Endothelial cell of umbilical vein (primary cell): ENCODE measurements at regions not wholly inside any gene's neighbourhood (a gene's known extent, or its start where the extent isn't known, plus 50 kb on each side); places are given as distances from the start of the nearest gene placed in this dataset.

Source experiments
- BruUV-seq: library from RNA; stranded (reverse); fragments of 400-500 nt; replicated peaks from 2 replicates; lab custom pipeline; 2021; lab: Mats Ljungman, UMichigan
- CTCF ChIA-PET: fragments of 300-600, 350-600 bp; sonication (Branson Sonifier 250); formaldehyde crosslinking; loops from one replicate; lab custom pipeline; 2021; ENCODE audit warnings: antibody characterized with exemption, inconsistent platforms; lab: Charles Lee
- POLR2A ChIA-PET: fragments of 300-600, 350-600 bp; sonication (Branson Sonifier 250); formaldehyde crosslinking; loops from one replicate; lab custom pipeline; 2021; ENCODE audit warnings: antibody characterized with exemption, inconsistent platforms; lab: Charles Lee
- DNase-seq: peaks from one replicate; pipeline ENCODE4 v3.0.0-alpha.2; 2011; ENCODE audit warnings: low read depth, low spot score
- FAIRE-seq: peaks from 2 replicates; lab custom pipeline; 2011; peaks lifted over from hg19 to GRCh38; lab: Jason Lieb, UNC
- H2AFZ ChIP-seq: 2 replicates; pipeline ENCODE4 v1.6.0; 2012; ENCODE audit warnings: low read depth, low read length, control low read depth, inconsistent platforms
- H3K27ac ChIP-seq: 2 replicates; pipeline ENCODE4 v1.5.1; 2011; ENCODE audit warnings: low read depth, mild to moderate bottlenecking, control low read depth, low read length, moderate library complexity; ENCODE audit not compliant: insufficient read depth
- H3K27me3 ChIP-seq, 2 experiments: 2 replicates each; pipeline versions ENCODE4 v1.6.0 to v1.6.1; 2011; ENCODE audit warnings: low read length in 2 of 2, mixed read lengths in 1 of 2; ENCODE audit not compliant: control insufficient read depth in 2 of 2, insufficient read depth in 2 of 2
- H3K36me3 ChIP-seq, 2 experiments: 2 replicates in 1 of 2; 3 replicates in 1 of 2; pipeline ENCODE4 v1.5.1; 2011; ENCODE audit warnings: low read length in 2 of 2, mild to moderate bottlenecking in 1 of 2, moderate library complexity in 1 of 2; ENCODE audit not compliant: control insufficient read depth in 2 of 2, insufficient read depth in 2 of 2; ENCODE audit errors: extremely low read depth in 1 of 2
- H3K4me1 ChIP-seq: 3 replicates; pipeline ENCODE4 v1.5.1; 2011; ENCODE audit warnings: mild to moderate bottlenecking, low read length; ENCODE audit not compliant: control insufficient read depth, insufficient read depth; ENCODE audit errors: extremely low read depth
- H3K4me2 ChIP-seq: 2 replicates; pipeline ENCODE4 v1.6.1; 2011; ENCODE audit warnings: low read length, control low read depth, mixed read lengths; ENCODE audit not compliant: insufficient read depth
- H3K4me3 ChIP-seq, 3 experiments: fragments of 200-600 bp in 1 of 3; sonication (generic), shearing (Covaris generic) in 1 of 3; replicated peaks in 1 of 3; 2 replicates each; pipeline ENCODE4 v1.5.1; 2011 to 2016; ENCODE audit warnings: control low read depth in 3 of 3, low read length in 3 of 3, mild to moderate bottlenecking in 2 of 3, inconsistent platforms in 1 of 3, low read depth in 1 of 3, moderate library complexity in 1 of 3; ENCODE audit not compliant: insufficient read depth in 1 of 3
- H3K79me2 ChIP-seq: 2 replicates; pipeline ENCODE4 v1.6.0; 2012; ENCODE audit warnings: low read length, inconsistent platforms; ENCODE audit not compliant: control insufficient read depth, insufficient read depth
- H3K9ac ChIP-seq: replicated peaks from 2 replicates; pipeline ENCODE3; 2011; ENCODE audit warnings: low read length, control low read depth; ENCODE audit not compliant: insufficient read depth; ENCODE audit errors: extremely low read depth
- H3K9me1 ChIP-seq: replicated peaks from 3 replicates; pipeline ENCODE4 v1.6.0; 2011; ENCODE audit warnings: mild to moderate bottlenecking, low read length; ENCODE audit not compliant: control insufficient read depth, insufficient read depth; ENCODE audit errors: extremely low read depth
- H3K9me3 ChIP-seq: replicated peaks from 2 replicates; pipeline ENCODE4 v1.5.1; 2012; ENCODE audit warnings: low read length, inconsistent platforms; ENCODE audit not compliant: control insufficient read depth, insufficient read depth
- H4K20me1 ChIP-seq: replicated peaks from 2 replicates; pipeline ENCODE3; 2011; ENCODE audit warnings: mild to moderate bottlenecking, low read length; ENCODE audit not compliant: control insufficient read depth, insufficient read depth; ENCODE audit errors: extremely low read depth
- EZH2 ChIP-seq: IDR thresholded peaks from 2 replicates; pipeline ENCODE4 v1.6.1; 2012; ENCODE audit warnings: borderline replicate concordance, low read depth, mild to moderate bottlenecking, moderate library complexity, low read length, inconsistent platforms; ENCODE audit not compliant: severe bottlenecking
- FOS ChIP-seq: IDR thresholded peaks from 2 replicates; pipeline ENCODE4 v1.6.1; 2011; ENCODE audit warnings: mild to moderate bottlenecking, low read length, moderate library complexity, borderline replicate concordance; ENCODE audit not compliant: insufficient read depth
- GATA2 ChIP-seq: IDR thresholded peaks from 2 replicates; pipeline ENCODE4 v1.7.0; 2011; ENCODE audit warnings: low read depth, mild to moderate bottlenecking, moderate library complexity, mixed read lengths, low read length; ENCODE audit not compliant: insufficient read length, insufficient read depth
- JUN ChIP-seq: IDR thresholded peaks from 2 replicates; pipeline ENCODE4 v1.6.1; 2011; ENCODE audit warnings: borderline replicate concordance, low read depth; ENCODE audit not compliant: insufficient read length, insufficient read depth
- MYC ChIP-seq: IDR thresholded peaks from one replicate; pipeline ENCODE4 v1.6.1; 2011; ENCODE audit warnings: mild to moderate bottlenecking, low read depth, low read length
- POLR2A ChIP-seq: IDR thresholded peaks from 2 replicates; pipeline ENCODE4 v1.6.1; 2012; ENCODE audit warnings: low read depth, mild to moderate bottlenecking, control low read depth, low read length
- POLR2AphosphoS5 ChIP-seq: IDR thresholded peaks from 2 replicates; pipeline ENCODE4 v1.6.1; 2012; ENCODE audit warnings: low read depth, mild to moderate bottlenecking, control low read depth, low read length, moderate library complexity; ENCODE audit not compliant: insufficient read depth
- dilution Hi-C: fragments of 300-500 bp; cut with MboI; formaldehyde crosslinking; loops from one replicate; pipeline ENCODE4 v1.15.0; 2019; ENCODE audit warnings: low sequenced_read_pairs; ENCODE audit not compliant: extremely low pct_ligation_motif_present
- intact Hi-C: fragments of 100-400 bp; cut with micrococcal nuclease; formaldehyde crosslinking; loops from one replicate; pipeline ENCODE4 v1.10.0; 2022
- TF ChIP-seq, protein P1 (sequence below): IDR thresholded peaks from 2 replicates; pipeline ENCODE4 v1.6.1; 2011; ENCODE audit not compliant: insufficient read depth, insufficient read length
- TF ChIP-seq, protein P2 (sequence below), 2 donors: IDR thresholded peaks; 1 replicate in 1 of 2; 2 replicates in 1 of 2; pipeline ENCODE4 v1.5.1; 2011; ENCODE audit warnings: low read length in 2 of 2, mild to moderate bottlenecking in 2 of 2, moderate library complexity in 2 of 2, control low read depth in 1 of 2, inconsistent platforms in 1 of 2, low read depth in 1 of 2; ENCODE audit not compliant: insufficient read depth in 1 of 2; ENCODE audit errors: extremely low read depth in 1 of 2

DNA sequence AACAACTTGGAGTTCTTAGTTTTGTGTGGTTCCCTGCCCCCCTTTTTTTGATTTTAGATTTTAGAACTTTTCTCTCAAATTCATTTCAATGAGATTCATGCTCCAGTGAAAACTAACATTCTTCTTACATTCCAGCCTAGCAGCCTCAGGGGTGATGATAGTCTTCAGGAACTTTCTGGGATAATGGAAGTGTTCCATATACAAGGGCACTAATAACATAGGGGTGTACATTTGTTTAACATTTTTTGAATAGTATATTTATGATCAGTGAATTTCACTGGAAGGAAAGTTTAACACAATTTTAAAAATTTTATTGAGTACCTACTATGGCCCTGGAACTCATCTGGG lies 61.4 kb upstream of the ZNF648 start:
- H3K79me2 ChIP-seq: no peaks in the 10 kb centered on the region
- no peak overlapping the region for H3K4me2 ChIP-seq
- no peak overlapping the region for H3K27ac ChIP-seq
- H4K20me1 ChIP-seq: no peaks in the 10 kb centered on the region
- intact Hi-C loops (no loop called here), dilution Hi-C loops (no loop called here)
- no peak for FAIRE-seq
- no peaks in the 10 kb centered on the region for H3K27me3 ChIP-seq
- no peaks in the 10 kb centered on the region for H3K9me3 ChIP-seq
- no peaks in the 10 kb centered on the region for H3K9me1 ChIP-seq
- TF ChIP-seq MYC: no peak
- TF ChIP-seq, protein P1, sequence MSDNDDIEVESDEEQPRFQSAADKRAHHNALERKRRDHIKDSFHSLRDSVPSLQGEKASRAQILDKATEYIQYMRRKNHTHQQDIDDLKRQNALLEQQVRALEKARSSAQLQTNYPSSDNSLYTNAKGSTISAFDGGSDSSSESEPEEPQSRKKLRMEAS: no peak
- TF ChIP-seq GATA2: no peak
- TF ChIP-seq POLR2AphosphoS5: no peak
- no peak for TF ChIP-seq EZH2
- TF ChIP-seq, protein P2, sequence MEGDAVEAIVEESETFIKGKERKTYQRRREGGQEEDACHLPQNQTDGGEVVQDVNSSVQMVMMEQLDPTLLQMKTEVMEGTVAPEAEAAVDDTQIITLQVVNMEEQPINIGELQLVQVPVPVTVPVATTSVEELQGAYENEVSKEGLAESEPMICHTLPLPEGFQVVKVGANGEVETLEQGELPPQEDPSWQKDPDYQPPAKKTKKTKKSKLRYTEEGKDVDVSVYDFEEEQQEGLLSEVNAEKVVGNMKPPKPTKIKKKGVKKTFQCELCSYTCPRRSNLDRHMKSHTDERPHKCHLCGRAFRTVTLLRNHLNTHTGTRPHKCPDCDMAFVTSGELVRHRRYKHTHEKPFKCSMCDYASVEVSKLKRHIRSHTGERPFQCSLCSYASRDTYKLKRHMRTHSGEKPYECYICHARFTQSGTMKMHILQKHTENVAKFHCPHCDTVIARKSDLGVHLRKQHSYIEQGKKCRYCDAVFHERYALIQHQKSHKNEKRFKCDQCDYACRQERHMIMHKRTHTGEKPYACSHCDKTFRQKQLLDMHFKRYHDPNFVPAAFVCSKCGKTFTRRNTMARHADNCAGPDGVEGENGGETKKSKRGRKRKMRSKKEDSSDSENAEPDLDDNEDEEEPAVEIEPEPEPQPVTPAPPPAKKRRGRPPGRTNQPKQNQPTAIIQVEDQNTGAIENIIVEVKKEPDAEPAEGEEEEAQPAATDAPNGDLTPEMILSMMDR (IDR thresholded peaks at IDR 0.05; ENCODE audit: extremely low read depth in 1 of 2, insufficient read depth in 1 of 2, low read depth in 1 of 2, low read length in 2 of 2): no peak
- TF ChIP-seq POLR2A: no peak
- TF ChIP-seq FOS: no peak
- no peak for TF ChIP-seq JUN
- CTCF ChIA-PET: no interaction called here
- H3K36me3 ChIP-seq: no peaks in the 10 kb centered on the region
- BruUV-seq: no TSS peak
- no peak overlapping the region for H3K9ac ChIP-seq
- no peak overlapping the region for H2AFZ ChIP-seq
- no peak for DNase-seq
- H3K4me1 ChIP-seq: no peaks in the 10 kb centered on the region
- no peak overlapping the region for H3K4me3 ChIP-seq
- POLR2A ChIA-PET: no interaction called here
